ENCODE measurements at regions not wholly inside any gene's neighbourhood (a gene's known extent, or its start where the extent isn't known, plus 50 kb on each side); places are given as distances from the start of the nearest gene placed in this dataset.

- Mint-ChIP-seq H3K36me3 (ENCODE audit: low read depth) (peaks cover 35% of the 10 kb centered on the region; the same call in 2 of the 3 replicates), H3K4me3 (no peak overlapping the region), H3K27me3 (ENCODE audit: insufficient read depth, low read depth, poor library complexity) (no peaks in the 10 kb centered on the region), H3K9me3 (peaks cover 37% of the 10 kb centered on the region), H3K4me1 (no peaks in the 10 kb centered on the region), H3K27ac (no peak overlapping the region)
- H3K27ac ChIP-seq (ENCODE audit: low read depth), result no peak overlapping the region
- DNase-seq (ENCODE audit: low spot score) (peak; percentile 64), ATAC-seq (peak; percentile 77)
- H2AFZ ChIP-seq, result peak overlapping the region; percentile 3; the same call in 1 of the 2 replicates
- H4K20me1 ChIP-seq (replicated peaks; ENCODE audit: insufficient read depth), result no peaks in the 10 kb centered on the region
- TF ChIP-seq, protein P1, sequence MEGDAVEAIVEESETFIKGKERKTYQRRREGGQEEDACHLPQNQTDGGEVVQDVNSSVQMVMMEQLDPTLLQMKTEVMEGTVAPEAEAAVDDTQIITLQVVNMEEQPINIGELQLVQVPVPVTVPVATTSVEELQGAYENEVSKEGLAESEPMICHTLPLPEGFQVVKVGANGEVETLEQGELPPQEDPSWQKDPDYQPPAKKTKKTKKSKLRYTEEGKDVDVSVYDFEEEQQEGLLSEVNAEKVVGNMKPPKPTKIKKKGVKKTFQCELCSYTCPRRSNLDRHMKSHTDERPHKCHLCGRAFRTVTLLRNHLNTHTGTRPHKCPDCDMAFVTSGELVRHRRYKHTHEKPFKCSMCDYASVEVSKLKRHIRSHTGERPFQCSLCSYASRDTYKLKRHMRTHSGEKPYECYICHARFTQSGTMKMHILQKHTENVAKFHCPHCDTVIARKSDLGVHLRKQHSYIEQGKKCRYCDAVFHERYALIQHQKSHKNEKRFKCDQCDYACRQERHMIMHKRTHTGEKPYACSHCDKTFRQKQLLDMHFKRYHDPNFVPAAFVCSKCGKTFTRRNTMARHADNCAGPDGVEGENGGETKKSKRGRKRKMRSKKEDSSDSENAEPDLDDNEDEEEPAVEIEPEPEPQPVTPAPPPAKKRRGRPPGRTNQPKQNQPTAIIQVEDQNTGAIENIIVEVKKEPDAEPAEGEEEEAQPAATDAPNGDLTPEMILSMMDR (conservative IDR thresholded peaks at IDR 0.05; ENCODE audit: low read depth in 2 of 2), result peak in 1 of 2 experiments; percentile 52; a peak in 2 of 4 replicates
- no peak for TF ChIP-seq ZNF114 (CRISPR knock-in tag; IDR thresholded peaks at IDR 0.05)
- H3K27me3 ChIP-seq (ENCODE audit: insufficient read depth), result no peaks in the 10 kb centered on the region
- H3K4me3 ChIP-seq, result no peak overlapping the region
- H3K79me2 ChIP-seq (replicated peaks; ENCODE audit: insufficient read depth), result peaks cover 14% of the 10 kb centered on the region
- peak overlapping the region; percentile 36; the same call in 1 of the 2 replicates for H3K4me2 ChIP-seq
- no peaks in the 10 kb centered on the region for H3F3A ChIP-seq (replicated peaks; ENCODE audit: low read depth)
- H3K36me3 ChIP-seq (ENCODE audit: insufficient read depth), result no peaks in the 10 kb centered on the region; the same call in 1 of the 2 replicates
- no peaks in the 10 kb centered on the region for H3K9me2 ChIP-seq (ENCODE audit: insufficient read depth)
- peaks cover 13% of the 10 kb centered on the region for H3K4me1 ChIP-seq (ENCODE audit: insufficient read depth)
Measured at GRCh38 chr1:72830606-72831390, 548.5 kb upstream of the NEGR1 start.

DNA sequence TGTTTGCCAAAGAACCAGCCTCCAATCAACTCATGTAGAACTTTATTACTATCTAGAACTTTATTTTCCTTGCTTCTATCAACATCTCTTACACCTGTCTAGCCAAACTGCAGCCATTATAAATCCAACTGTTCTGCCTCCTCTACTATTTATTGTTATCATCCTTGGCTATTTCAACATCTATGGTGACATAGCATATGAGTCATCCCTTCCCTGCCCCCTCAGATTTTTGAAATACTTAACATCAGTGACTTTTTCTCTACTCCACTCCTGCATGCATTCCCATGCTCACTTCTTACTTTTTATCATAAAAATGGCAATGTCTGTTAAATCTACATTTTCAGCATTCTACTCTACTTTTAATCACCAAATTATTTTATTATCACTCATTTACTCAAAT is 544.9 kb upstream of the NEGR1 start:
- Histone ChIP-seq H3K4me2 (no peak overlapping the region), H3K27me3 (ENCODE audit: insufficient read depth) (no peaks in the 10 kb centered on the region), H3K36me3 (ENCODE audit: insufficient read depth) (no peaks in the 10 kb centered on the region), H3K9me2 (ENCODE audit: insufficient read depth) (no peaks in the 10 kb centered on the region), H3K27ac (ENCODE audit: low read depth) (no peak overlapping the region), H2AFZ (no peak overlapping the region), H3K4me3 (no peak overlapping the region), H4K20me1 (replicated peaks; ENCODE audit: insufficient read depth) (no peaks in the 10 kb centered on the region), H3F3A (replicated peaks; ENCODE audit: low read depth) (no peaks in the 10 kb centered on the region), H3K79me2 (replicated peaks; ENCODE audit: insufficient read depth) (0 out of 2 replicates have a peak, but pooled peaks cover 4% of the 10 kb centered on the region), H3K4me1 (ENCODE audit: insufficient read depth) (peaks cover 13% of the 10 kb centered on the region)
- H3K4me3 Mint-ChIP-seq, result no peak overlapping the region
- H3K9me3 Mint-ChIP-seq, result peaks cover 20% of the 10 kb centered on the region
- ATAC-seq, result no peak
- peaks cover 16% of the 10 kb centered on the region for H3K36me3 Mint-ChIP-seq (ENCODE audit: low read depth)
- H3K27me3 Mint-ChIP-seq (ENCODE audit: insufficient read depth, low read depth, poor library complexity), result no peaks in the 10 kb centered on the region
- H3K27ac Mint-ChIP-seq, result no peak overlapping the region
- no peaks in the 10 kb centered on the region for H3K4me1 Mint-ChIP-seq
- TF ChIP-seq, protein P2, sequence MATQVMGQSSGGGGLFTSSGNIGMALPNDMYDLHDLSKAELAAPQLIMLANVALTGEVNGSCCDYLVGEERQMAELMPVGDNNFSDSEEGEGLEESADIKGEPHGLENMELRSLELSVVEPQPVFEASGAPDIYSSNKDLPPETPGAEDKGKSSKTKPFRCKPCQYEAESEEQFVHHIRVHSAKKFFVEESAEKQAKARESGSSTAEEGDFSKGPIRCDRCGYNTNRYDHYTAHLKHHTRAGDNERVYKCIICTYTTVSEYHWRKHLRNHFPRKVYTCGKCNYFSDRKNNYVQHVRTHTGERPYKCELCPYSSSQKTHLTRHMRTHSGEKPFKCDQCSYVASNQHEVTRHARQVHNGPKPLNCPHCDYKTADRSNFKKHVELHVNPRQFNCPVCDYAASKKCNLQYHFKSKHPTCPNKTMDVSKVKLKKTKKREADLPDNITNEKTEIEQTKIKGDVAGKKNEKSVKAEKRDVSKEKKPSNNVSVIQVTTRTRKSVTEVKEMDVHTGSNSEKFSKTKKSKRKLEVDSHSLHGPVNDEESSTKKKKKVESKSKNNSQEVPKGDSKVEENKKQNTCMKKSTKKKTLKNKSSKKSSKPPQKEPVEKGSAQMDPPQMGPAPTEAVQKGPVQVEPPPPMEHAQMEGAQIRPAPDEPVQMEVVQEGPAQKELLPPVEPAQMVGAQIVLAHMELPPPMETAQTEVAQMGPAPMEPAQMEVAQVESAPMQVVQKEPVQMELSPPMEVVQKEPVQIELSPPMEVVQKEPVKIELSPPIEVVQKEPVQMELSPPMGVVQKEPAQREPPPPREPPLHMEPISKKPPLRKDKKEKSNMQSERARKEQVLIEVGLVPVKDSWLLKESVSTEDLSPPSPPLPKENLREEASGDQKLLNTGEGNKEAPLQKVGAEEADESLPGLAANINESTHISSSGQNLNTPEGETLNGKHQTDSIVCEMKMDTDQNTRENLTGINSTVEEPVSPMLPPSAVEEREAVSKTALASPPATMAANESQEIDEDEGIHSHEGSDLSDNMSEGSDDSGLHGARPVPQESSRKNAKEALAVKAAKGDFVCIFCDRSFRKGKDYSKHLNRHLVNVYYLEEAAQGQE (IDR thresholded peaks at IDR 0.05; ENCODE audit: unreplicated experiment), result no peak
- TF ChIP-seq STAT1 (IDR thresholded peaks at IDR 0.05; ENCODE audit: unreplicated experiment) (no peak), POLR2AphosphoS5 (IDR thresholded peaks at IDR 0.05; ENCODE audit: low read depth) (no peak), CREB1 (CRISPR knock-in tag; IDR thresholded peaks at IDR 0.05; ENCODE audit: low read depth) (no peak), NANOG (IDR thresholded peaks at IDR 0.05; ENCODE audit: borderline replicate concordance) (no peak), EZH2phosphoT487 (IDR thresholded peaks at IDR 0.05; ENCODE audit: unreplicated experiment) (no peak), ZNF114 (CRISPR knock-in tag; IDR thresholded peaks at IDR 0.05) (no peak), EZH2 (IDR thresholded peaks at IDR 0.05; ENCODE audit: low read depth, unreplicated experiment) (no peak)
- TF ChIP-seq, protein P1 (conservative IDR thresholded peaks at IDR 0.05; ENCODE audit: low read depth in 2 of 2), result no peak
- DNase-seq (ENCODE audit: low spot score), result no peak

Measured in GM23338 (cell line).